ENCODE measurements at regions not wholly inside any gene's neighbourhood (a gene's known extent, or its start where the extent isn't known, plus 50 kb on each side); places are given as distances from the start of the nearest gene placed in this dataset.

DNA sequence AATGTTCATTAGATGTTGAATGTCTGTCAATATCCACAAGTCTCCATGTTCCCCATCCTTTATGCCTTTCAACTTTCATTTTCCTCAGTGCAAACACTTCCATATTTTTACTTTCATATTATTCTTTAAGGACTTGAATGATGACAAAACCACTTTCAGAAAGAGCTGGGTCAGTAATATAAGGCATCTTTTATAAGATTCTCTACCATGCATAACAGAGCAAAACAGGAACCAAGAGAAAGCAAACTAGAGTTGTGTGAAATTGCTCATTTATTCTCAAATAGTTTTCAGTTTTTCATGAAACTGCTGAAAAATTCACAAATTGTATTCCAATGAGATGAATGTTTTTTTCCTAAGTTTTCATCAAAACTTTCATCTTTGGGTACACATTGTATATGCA lies 1247.6 kb downstream of the PCDH17 start:
- no peak for DNase-seq (ENCODE audit: low read depth)
- H3K4me3 ChIP-seq (ENCODE audit: low read length): no peak overlapping the region
- TF ChIP-seq, protein P1, sequence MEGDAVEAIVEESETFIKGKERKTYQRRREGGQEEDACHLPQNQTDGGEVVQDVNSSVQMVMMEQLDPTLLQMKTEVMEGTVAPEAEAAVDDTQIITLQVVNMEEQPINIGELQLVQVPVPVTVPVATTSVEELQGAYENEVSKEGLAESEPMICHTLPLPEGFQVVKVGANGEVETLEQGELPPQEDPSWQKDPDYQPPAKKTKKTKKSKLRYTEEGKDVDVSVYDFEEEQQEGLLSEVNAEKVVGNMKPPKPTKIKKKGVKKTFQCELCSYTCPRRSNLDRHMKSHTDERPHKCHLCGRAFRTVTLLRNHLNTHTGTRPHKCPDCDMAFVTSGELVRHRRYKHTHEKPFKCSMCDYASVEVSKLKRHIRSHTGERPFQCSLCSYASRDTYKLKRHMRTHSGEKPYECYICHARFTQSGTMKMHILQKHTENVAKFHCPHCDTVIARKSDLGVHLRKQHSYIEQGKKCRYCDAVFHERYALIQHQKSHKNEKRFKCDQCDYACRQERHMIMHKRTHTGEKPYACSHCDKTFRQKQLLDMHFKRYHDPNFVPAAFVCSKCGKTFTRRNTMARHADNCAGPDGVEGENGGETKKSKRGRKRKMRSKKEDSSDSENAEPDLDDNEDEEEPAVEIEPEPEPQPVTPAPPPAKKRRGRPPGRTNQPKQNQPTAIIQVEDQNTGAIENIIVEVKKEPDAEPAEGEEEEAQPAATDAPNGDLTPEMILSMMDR (IDR thresholded peaks at IDR 0.05; ENCODE audit: insufficient read depth, low read depth, low read length, missing control alignments): no peak

DNA sequence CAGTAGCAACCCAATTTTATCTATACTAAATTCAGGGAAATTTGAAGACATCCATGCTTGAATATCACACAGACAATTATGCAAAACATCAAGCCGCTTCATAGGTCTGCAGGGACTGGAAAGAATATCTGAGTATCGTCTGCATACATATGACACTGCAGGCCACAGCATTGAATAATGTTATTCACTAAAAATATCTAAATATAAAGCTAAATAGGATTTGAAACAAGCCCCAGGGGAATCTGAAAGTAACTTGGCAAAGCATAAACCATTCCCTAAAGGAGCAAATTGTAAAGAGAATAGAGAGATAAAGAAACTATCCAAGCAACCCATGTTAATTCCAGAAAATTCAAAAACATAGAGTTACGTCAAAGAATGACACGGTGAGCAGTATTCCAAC lies 1251.0 kb downstream of the PCDH17 start:
- H3K4me3 ChIP-seq (ENCODE audit: low read length): no peak overlapping the region
- TF ChIP-seq, protein P1 (IDR thresholded peaks at IDR 0.05; ENCODE audit: insufficient read depth, low read depth, low read length, missing control alignments): no peak

DNA sequence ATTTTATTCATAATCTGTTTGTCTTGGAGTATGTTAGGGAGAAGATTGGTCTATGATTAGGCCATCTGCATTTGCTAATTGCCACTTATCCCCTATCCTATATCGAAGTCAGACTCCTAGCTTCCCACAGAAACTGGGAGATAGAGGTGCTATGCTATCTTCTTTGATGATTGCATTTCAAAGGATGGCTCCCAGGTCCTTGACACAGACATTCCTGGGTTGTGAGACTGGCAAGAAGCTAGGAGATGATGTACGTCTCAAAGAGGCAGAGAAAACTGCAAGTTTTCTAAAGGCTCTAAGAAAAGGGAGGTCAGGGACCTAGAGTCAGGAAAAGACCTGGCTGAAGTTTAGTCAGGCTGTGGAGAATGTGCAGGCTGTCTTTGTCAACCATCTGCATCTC lies 1251.9 kb downstream of the PCDH17 start:
- no peak overlapping the region for H3K4me3 ChIP-seq (ENCODE audit: low read length)
- DNase-seq (ENCODE audit: low read depth): no peak
- TF ChIP-seq, protein P1 (IDR thresholded peaks at IDR 0.05; ENCODE audit: insufficient read depth, low read depth, low read length, missing control alignments): no peak

More for the DNA sequence above, 1251.0 kb downstream of the PCDH17 start:
- DNase-seq (ENCODE audit: low read depth): no peak

DNA sequence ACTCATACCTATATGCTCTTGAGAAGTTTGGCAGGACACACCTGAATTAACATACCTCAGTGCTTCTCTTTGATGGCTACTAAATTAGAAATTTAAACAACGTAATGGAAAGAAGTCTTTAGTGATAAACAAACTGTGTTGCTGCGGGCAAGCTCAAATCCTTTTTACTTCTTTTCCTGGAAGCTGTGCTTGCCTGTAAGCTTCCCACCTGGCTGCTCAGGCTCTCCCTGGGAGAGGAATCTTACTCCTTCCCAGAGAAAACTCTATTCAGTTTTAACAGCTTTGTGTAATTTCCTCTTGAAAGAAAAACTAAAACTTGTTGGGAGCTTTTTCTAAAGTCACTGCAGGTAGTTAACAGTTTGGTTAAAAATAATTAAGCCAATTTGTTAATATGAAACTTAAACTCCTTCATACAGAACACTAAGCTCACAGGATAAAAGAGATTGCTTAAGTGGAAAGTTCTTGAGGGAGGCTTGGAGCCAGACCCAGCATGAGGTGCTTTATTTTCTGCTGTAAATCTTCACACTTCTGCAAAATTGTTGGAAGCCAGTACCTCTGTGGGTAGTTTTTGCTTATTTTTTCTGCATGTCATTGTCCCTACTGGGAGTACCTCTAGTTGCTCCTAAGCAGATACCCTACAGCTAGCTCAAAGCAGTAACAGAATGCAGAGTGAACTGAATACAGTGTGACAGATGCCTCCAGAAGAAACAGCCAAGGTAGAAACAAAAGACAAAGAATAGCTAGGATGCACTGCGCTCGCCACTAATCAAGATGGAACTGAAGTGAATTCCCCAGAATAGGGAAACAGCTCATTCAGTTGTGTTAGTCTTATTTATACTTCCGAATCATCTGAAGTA lies 1253.0 kb downstream of the PCDH17 start:
- H3K4me3 ChIP-seq (ENCODE audit: low read length): no peak overlapping the region
- TF ChIP-seq, protein P1 (IDR thresholded peaks at IDR 0.05; ENCODE audit: insufficient read depth, low read depth, low read length, missing control alignments): no peak
- no peak for DNase-seq (ENCODE audit: low read depth)

DNA sequence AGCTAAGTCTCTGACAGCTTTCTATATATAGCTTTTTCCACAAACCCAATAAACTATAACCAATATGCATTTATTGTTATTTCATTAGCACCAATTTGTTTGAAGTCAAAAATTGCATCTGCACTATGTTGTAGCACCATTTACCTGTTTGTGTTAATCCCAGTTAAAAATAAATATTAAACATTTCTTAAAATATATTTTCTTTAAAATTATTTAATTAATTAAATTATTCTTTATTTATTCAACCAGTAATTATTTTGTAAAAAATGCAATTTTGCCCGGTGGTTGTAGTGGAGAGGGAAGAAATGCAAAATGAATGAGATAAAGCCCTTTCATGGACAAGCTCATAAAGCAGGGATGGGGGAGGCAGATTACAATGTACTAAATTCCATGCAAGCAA lies 1257.9 kb downstream of the PCDH17 start:
- H3K4me3 ChIP-seq (ENCODE audit: low read length): no peak overlapping the region
- DNase-seq (ENCODE audit: low read depth): no peak
- TF ChIP-seq, protein P1 (IDR thresholded peaks at IDR 0.05; ENCODE audit: insufficient read depth, low read depth, low read length, missing control alignments): no peak

DNA sequence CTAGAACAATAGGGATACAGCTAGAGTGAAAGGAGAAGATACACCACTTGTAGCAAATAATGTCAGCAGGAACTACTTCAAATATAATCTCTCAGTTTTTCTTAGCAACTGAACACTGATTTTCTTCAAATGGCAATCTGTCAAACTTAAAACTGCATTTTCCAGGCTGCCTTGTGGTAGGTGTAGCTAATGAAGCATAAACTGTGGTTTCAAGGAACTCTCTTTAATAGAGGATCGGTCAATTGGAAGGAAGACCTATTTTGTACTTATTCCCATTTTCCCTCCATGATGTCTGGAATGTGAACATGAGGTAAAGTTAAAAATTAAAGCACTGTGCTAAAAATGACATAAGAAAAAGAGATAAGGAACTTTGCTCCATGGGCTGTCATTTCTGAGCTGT lies 1261.9 kb downstream of the PCDH17 start:
- no peak overlapping the region for H3K4me3 ChIP-seq (ENCODE audit: low read length)
- TF ChIP-seq, protein P1 (IDR thresholded peaks at IDR 0.05; ENCODE audit: insufficient read depth, low read depth, low read length, missing control alignments): no peak
- no peak for DNase-seq (ENCODE audit: low read depth)

Data from epithelial cell of esophagus (primary cell).